C1 segment of cervical spinal cord (tissue), 14 donors: ENCODE measurements at regions not wholly inside any gene's neighbourhood (a gene's known extent, or its start where the extent isn't known, plus 50 kb on each side); places are given as distances from the start of the nearest gene placed in this dataset.

Source experiments
- DNase-seq, 14 donors: peaks; one replicate each; lab custom pipeline; 2025; lab: John Stamatoyannopoulos, UW

DNA sequence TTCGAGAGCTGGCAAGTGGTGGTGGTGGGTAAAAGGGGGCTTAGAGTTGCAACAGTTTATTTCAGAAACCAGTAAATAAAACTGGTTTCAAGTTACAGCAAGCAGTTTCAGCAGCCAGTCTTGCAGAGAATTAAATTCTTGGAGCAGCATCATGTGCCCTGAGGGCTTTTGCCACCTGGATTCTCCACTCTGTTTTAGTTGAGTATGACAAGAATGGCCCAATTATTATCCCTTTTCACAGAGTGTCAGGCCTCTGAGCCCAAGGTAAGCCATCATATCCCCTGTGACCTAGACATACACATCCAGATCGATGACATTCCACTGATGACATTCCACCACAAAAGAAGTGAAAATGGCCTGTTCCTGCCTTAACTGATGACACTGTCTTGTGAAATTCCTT lies 72.8 kb upstream of the FANCL start:
- no peak for DNase-seq

DNA sequence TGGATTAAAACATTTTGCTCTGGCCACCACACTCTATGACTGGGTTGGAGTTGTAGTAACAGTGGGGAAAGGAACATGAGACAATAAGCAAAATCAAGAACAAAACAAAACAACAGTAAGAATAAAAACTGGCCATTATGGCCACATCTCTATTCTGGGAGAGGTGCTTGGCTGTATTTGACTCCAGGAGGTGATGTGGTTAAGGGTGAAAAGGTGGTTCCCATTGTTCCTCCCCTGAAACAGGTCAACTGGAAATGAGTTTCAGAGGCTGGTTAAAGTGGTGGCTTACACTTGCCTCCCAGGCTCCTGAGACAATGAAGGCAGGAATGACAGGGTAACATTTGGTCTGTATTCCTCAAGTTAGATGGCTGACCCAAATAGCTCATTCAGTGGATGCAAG lies 67.3 kb upstream of the FANCL start:
- DNase-seq = no peak

DNA sequence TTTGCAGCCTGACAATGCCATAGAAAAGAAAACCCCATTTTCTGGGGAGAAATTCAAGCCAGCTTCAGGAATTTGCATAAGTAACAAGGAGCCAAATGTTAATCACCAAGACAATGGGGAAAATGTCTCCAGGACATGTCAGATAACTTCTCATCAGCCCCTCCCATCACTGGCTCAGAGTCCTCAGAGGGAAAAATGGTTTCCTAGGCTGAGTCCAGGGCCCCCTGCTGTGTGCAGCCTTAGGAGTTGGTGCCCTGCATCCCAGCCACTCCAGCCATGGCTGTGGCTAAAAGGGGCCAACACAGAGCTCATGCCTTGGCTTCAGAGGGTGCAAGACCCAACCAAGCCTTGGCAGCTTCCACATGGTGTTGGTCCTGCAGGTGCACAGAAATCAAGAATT lies 63.7 kb upstream of the FANCL start:
- DNase-seq = no peak

DNA sequence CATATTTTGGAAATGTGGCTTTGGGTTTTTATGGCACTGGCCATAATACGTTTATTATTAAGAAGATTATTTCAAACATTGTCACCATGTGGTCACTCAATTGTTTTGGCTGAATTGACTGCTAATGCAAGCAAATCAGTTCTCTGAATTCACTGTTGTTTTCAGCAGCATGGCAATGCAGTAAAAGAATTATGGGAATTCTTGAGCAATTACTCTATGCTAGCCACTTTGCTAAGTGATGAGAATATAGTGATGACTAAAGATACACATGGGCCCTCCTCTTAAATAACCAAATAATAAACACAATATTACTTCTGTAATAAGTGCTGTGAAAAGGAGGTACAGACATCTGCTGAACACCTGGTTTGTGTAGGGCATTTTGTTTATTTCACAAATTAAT lies 58.0 kb upstream of the FANCL start:
- DNase-seq = no peak

DNA sequence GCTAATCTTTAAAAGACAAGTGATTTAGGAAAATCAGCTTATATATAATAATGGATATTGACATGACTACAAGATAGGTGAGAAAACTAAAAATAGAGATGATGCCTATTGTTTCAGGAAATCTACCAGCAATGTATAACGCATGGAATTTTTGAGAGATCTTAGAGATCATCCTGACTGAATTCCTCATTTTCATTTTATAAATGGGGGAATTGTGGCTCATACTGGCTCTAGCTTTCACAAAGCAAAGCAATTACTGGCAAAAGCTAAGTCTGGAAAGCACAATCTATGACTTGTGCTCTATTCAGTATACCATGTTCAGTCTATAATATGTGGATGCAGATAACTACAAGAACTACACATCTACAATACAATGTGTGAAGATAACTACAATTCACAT lies 51.9 kb upstream of the FANCL start:
- DNase-seq = no peak

DNA sequence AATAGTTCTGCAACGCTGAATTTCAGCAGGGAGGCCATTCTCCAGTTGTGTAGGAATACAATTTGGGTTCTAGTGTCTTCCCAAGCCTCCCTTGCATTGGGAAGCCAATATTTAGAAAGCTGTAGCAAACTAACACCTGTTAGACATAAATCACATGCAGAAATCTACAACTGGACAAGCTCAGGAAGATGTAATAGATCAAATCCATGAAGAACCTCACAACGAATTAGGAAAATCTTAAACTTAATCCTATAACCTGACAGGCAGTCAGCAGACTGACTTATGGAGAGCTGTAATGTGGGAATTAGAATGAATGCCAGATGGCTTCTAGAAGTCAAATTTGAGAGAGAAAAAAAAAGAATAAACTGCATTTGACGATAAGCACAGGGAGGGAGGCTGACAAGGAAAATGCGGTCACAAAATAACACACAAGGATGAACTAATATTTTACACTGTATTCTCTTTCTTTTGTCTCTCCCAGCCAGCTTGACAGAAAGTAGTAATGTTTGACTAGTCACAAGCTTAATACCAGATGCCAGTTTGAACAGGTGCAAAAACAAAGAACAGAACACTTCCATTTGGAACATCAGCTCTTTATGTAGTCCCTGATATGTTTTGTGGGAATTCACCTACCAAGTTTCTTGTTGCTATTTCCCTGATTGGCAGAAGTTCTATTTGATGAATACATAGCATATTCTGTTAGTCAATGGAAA lies 50.8 kb upstream of the FANCL start:
- no peak for DNase-seq
